HG02642 (cell line): ENCODE measurements at regions not wholly inside any gene's neighbourhood (a gene's known extent, or its start where the extent isn't known, plus 50 kb on each side); places are given as distances from the start of the nearest gene placed in this dataset.
"Not testable (repeated sequence)": the region's sequence is repeated elsewhere in the genome, so short reads cannot be mapped to it uniquely, and the experiment has no call there.

ENCODE experiments used
- ATAC-seq: cut with Tn5 transposase; IDR thresholded peaks from one replicate; pipeline ENCODE4 v1.9.1; 2021; ENCODE audit warnings: mild to moderate bottlenecking; ENCODE audit not compliant: unreplicated experiment, poor library complexity

DNA sequence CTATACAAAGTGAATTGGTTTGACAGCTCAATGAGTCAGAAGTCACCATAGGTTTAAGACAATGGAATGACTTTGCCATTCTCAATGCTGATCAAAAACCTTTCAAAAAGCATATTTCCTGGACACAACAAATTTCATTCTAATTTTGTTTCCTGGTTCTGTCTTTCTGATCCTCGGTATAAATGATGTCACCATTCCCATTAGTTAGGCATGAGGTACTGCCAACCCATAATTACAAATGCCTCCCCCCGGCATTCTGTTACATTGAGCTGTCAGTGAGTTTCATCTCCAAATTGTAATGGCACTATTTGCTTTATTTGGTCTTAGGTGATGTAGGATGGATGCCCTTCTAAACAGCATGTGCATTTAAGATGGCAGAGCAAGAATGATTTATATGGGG, 81.7 kb upstream of the NFE2L3 start:
- ATAC-seq = no peak

DNA sequence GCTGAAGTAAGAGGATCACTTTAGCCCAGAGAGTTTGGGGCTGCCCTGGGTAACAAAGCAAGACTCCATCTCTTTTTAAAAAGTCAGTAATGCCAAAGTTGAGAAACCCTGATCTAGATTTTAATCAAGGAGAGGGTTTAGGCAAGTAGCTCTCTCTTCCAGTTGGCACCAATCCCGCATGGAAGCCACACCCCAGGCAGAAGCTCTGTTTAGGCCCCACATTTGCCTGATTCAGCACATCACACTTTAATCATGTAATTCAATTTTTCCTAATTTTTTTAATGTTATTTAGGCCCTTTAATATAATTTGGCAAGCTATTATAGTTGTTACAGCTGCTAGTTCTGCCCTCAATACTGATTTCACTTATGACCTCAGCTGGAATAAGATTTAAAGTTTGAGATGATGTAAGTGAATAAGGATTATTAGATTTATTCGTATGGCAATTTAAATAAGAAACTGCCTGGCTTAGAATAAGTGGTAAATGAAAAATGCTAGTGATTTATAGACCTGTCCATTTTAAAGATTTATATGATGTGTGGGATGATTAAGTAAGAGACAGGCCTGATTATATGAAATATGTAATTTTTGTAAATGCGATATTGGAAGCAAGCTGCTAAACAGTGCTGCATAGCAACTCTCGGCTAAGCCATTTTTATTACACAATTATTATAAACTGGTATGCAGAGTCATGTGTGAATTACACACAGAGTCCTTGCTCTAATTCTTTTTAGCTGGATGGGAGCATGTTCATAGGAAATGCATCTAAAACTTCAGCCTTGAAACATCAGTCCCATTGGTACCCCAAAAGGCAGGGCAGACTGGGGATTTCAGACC, 80.2 kb upstream of the NFE2L3 start:
- no peak for ATAC-seq

DNA sequence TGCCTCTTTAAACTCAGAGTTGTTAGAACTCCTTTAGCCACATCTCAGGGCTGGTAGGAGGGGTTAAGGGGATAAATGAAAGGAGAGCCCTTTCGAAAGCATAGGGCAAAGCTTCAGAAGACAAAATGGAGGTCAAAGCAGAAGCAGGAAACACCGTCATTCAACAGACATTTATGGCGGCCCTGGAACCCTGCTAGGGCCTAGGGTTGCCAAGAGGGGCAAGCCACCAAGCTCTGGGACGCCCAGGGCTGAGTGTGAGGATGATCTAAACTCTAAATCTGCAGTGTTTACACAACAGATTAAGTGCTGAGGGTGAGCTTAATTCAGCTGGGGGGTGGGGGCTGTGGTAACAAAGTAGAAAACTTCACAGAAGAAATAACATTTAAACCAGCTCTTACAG, 79.0 kb upstream of the NFE2L3 start:
- no peak for ATAC-seq

DNA sequence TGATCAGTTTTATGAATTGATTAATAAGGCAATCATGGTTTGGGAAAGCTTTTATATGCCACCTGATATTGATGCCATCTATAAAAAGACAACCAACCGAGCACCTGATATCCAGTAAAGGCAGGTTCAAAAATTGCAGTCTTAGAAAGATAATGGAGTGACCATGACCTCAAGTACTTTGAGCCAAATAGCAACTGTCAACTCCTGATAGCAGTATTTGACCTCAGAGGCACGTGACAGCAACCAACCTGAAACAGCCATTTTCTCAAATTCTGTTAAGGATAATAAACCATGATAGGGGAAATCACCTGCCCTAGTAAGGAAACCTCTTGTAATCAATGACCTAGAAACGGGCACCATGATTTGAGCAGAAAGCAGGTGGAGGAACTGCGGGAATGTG, 77.1 kb upstream of the NFE2L3 start:
- no peak for ATAC-seq

DNA sequence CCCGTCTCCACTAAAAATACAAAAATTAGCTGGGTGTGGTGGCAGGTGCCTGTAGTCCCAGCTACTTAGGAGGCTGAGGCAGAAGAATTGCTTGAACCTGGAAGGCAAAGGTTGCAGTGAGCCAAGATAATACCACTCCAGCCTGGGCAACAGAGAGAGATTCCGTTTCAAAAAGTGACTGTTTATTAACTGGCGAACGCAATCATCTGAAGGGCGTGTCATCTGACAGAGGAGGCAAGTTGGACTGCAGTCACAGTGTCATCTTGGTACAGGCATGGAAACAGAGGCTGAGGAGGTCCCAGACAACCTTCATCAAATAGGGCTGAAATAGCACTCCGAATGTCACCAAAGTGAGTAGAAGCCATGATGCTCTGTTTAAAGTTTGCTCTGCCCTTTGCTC, 75.3 kb upstream of the NFE2L3 start:
- ATAC-seq = no peak

DNA sequence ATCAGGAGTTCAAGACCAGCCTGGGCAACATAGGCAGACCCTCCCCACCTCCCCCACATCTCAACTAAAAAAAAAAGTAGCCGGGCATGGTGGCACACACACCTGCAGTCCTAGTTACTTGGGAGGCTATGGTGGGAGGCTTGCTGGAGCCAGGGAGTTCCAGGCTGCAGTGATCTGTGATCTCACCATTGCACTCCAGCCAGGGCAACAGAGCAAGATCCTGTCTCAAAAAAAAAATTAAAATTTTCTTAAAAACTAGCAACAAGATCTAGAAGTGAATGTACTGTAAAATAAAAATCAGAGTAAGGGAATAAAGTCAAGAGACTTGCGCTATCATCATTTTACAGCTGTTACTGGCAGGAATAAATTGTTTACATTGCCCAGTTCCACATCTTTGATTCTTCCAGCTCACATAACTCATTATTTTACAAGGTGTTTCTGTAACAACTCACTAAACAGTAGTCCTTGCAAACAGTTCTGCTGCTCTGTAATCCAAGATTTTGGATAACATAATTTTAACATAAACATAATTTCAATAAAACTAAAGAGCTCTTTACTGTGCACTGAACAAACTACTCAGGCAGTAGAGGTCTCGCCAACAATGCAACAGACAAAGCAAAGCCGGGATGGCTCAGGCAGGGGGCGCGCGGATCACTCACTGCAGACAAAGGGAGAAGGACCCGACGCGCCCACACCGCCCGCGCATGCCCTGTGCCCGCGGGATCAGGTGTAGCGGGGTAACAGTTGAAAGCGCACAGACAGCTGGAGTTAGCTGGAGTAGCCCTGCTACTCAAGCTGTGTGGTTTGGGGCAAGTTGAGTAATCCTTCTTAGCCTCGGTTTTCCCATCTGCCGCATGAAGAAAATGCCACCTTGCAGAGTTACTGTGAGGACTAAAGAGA, 73.3 kb upstream of the NFE2L3 start:
- peak; percentile 98 for ATAC-seq

DNA sequence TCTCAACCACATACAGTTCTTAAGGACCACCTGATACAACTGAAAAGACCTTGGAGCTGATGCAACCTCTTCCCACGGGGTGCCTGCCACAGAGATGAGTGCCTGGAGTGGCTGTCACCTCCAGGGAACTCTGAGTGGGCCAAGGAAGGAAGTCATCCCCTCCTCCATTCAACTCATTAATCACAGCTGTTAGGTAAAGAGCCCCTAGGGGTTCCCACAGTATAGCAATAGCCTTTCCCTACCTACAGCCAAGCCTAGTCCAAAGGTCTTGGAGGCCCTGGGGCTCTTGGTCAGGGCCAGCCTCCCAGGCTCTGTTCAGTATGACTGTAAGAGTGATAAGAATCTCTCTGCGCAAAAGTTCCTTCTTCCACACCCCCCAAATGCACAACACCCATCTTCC, 70.4 kb upstream of the NFE2L3 start:
- no peak for ATAC-seq

DNA sequence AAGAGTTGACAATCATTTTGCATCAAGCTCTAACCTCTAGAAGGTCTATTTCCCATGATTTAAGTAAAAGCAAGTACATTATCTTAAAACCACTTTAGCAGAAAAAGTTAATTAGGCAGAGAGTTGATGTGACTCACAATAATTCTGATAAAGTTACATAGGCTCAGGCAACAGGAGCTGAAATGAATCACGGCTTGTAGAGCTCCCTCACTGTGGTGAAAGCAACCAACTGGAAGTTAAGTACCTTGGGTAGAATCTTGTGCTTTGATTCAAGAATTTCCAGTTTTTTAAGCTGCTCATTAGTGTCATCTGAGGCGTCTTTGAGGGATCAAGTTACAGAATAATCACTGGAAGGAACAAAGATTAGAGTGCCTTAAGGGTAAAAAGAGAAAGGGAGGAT, 68.9 kb upstream of the NFE2L3 start:
- no peak for ATAC-seq

DNA sequence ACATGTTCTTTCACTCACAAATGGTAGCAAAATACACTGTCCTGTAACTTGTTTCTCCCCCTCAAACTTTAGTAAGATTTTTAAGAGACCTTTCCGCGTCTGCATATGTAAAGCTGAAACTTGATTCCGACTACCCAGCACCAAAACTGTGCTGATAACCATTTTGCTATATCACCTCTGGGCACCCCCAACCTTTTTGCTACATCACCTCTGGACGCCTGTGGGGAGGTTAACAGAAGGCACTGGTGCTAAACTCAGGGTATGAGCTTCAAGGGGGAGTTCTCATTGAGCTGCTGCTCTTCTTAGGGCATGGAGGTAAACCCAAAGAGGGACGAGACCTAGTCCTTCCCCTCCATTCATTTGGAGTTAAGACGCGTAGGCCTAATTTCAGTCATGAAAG, 67.6 kb upstream of the NFE2L3 start:
- ATAC-seq = no peak

DNA sequence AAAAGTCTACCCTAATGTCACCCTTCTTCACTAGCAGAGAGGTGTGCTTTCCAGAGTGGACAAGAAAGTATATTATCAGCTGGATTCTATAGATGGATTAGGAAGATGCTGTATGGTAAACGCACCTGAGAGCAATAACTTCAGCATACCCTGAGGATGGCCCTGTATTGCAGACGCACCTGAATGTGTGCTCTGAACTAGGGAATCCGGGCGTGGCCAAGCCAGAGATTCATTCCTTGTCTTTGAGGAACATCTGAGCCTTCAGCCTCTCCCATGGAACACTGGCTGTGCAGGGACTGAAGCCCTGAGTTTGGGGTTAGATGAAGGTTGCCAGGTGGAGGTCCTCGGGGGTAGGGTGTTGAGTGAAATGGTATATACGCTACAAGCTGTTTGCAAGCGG, 66.2 kb upstream of the NFE2L3 start:
- no peak for ATAC-seq

DNA sequence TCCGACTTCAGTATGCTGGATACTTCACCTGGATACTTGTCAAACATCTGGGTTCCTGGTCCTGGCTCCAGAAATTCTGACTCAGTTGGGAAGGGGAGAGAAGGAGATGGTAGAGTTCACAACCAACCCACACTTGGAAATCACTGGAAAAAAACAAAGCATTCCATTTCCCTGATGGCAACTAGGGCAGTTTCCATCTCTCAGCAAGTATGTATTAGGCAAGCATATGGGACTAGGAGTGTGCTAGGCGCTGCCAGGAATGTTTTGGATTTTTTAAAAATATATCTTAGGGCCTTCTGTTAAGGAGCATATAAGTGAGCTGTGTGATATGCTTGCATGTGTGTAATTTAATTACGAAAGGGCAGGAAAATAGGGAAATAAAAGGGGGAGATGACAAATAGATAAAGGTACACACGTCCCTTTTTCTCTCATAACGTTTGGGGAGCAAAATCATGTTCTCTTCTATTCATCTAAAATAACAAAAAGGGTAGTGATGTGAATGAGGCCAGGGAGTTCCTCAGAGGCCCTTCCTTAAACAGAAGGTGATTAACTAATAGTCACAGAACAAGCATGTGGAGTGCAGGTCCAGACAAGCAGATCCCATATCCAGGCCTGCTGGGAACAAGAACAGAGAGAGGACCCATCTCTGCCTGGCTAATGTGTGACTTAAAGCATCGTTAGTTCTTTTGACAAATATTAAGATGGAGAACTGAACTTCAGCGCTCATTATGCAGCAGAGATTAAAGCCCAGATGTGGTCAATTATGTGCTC, 64.5 kb upstream of the NFE2L3 start:
- ATAC-seq = no peak

DNA sequence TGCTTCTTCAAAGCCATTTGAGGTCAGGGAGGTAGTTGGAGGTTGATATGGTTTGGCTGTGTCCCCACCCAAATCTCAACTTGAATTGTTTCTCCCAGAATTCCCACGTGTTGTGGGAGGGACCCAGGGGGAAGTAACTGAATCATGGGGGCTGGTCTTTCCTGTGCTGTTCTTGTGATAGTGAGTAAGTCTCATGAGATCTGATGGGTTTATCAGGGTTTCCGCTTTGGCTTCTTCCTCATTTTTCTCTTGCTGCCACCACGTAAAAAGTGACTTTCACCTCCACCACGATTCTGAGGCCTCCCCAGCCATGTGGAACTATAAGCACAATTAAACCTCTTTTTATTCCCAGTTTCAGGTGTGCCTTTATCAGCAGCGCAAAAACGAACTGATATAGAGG, 62.5 kb upstream of the NFE2L3 start:
- ATAC-seq = not testable (repeated sequence)

DNA sequence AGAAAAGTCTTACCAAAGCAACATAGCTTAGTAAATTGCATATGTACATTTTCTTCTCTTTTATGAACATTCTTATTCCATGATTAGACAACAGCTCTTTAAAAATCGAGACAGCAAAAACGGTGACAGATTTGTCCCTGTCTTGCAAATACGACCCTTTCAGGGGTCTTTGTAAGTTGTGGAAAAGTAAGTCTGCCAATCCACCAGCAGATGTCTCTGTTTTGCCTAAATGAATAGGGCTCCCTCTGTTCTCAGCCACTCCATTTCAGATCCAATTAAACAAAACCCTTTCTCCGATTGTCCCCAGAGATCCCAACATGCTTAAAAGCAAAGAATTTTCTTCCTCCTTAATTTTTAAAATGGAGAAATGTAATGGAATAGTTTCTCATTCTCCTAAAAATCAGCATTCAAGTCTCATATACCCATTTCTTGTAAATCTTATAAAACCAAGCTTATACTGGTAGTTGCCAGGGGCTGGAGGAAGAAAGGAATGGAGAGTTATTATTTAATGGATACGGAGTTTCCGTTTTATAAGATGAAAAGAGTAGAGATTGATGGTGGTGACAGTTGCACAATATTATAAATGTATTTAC, 61.0 kb upstream of the NFE2L3 start:
- peak; percentile 53 for ATAC-seq

DNA sequence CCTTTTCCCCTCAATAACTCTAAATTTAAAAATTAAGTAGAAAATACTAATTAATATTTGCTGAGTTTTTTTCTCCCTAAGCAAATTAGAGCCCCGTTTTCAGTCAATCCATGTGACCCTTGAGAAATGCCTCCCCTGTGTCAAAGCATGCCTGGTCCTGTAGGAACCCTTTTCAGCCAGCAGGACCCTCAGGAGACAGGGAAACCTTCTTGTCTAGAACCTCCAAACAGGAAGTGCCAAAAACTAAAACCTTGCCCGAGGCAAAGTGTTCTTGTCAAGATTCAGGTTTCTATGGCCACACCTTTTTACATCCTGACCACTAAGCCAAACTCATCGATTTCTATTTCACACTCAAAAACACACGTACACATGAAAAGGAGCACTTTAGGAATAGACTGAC, 60.1 kb upstream of the NFE2L3 start:
- no peak for ATAC-seq

DNA sequence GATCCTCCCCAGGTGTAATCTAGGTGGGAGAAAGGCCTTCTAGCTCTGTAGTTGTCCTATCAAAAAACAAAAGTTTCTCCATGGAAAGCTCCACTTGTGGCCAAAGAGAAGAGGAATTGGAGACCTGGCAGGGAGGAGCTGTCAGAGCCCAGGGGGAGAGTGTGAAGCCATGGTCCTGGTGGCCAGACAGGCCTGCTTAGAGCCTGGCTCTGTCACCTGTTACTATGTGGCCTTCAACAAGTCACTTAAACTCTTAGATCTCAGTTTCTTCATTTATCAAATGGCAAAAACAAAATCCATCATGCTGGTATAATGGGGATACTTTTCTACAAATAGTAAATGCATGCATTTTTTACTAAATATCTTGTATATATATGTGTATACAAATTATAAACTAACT, 59.0 kb upstream of the NFE2L3 start:
- no peak for ATAC-seq

DNA sequence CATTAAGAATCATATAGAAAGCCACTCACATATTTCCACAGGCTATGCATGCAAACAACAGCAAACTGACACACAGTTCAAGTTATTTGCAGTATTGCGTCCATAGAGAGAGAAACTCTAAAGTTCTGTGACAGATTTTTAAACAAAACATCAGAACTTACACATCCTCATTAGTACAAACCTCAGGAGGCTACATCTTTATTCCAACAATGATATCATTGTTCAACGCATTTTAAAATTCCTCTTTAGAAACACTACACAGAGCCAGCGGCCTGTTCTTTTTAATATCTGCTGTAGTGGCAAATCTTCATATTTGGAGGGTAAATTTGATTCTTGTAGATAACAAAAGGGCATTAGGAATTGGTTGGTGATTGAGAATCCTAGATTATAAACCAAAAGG, 55.9 kb upstream of the NFE2L3 start:
- no peak for ATAC-seq

DNA sequence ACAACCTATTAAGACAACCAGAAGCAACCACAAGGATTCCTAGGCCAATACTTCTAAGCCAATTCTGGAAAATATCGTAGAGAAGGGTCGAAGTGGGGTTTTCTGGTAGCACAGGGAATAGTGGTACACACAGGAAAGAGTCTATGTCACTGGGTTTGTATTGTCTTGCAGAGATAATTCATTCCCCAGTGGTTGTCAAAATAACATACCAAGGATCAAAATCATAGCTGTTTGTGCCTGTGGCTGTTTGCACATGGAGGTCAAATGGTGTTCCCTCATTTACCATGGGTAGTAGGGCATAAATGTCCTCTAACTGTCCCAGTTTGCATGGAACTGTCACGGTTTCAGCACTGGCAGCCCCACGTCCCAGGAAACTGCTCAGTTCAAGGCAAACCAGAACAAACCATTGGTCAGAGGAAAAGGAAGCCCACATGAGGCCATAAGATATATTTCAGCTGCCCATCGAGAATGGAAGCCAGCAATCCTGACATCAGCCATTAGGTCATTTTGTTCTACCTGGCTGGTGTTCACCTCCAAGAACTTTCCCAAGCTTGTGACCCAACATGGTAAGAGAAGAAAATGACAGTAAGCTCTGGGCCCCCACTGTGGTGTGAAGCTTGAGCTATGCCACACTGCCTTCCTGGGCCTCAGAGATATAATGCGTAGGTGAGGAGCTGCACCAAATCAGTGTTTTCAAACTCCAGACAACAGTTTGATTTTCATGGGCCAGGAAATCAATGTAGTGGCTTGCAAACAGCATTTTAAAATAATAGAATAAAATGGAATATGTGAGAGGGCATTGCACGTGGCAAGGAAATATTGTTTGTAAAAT, 53.9 kb upstream of the NFE2L3 start:
- ATAC-seq = no peak

DNA sequence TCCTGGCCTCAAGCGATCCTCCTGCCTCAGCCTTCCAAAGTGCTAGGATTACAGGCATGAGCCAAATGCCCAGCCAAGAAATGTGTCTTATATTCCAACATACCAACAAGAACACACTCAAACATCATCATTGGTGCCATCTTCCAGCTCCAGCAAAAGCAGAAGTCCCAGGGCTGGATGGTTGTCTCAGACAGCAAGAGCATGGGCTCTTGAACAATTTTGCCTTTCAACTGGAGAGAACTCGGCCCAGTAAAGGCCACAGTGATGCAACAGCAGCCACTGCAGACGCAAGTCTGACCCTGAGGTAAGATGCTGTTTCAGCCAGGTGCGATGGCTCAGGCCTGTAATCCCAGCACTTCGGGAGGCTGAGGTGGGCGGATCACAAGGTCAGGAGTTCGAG, 52.8 kb upstream of the NFE2L3 start:
- no peak for ATAC-seq
